ENCODE measurements at regions not wholly inside any gene's neighbourhood (a gene's known extent, or its start where the extent isn't known, plus 50 kb on each side); places are given as distances from the start of the nearest gene placed in this dataset.

GRCh38 chr15:62950462-62950931 is 92.0 kb upstream of the TPM1 start:
- H3K9ac ChIP-seq (ENCODE audit: low read depth, low read length, poor library complexity) = no peak overlapping the region
- DNase-seq (ENCODE audit: low spot score) = no peak
- H3K9me3 ChIP-seq (replicated peaks in 1 of 2; ENCODE audit: control insufficient read depth in 2 of 2, insufficient read depth in 1 of 2, low read depth in 1 of 2, low read length in 2 of 2) = no peaks in the 10 kb centered on the region
- H2AFZ ChIP-seq (ENCODE audit: low read length) = no peak overlapping the region
- no peak overlapping the region for H4K8ac ChIP-seq (ENCODE audit: low read depth, low read length)
- H3K36me3 ChIP-seq (replicated peaks in 1 of 2; ENCODE audit: control insufficient read depth in 2 of 2, insufficient read depth in 2 of 2, low read length in 2 of 2) = no peaks in the 10 kb centered on the region
- no peak overlapping the region for H3K14ac ChIP-seq (ENCODE audit: low read length)
- no peak overlapping the region for H3K23ac ChIP-seq (ENCODE audit: low read depth, low read length, poor library complexity)
- peaks cover 0 to 37% (median 0%) of the 10 kb centered on the region in 3 experiments for H3K27me3 ChIP-seq (ENCODE audit: control insufficient read depth in 3 of 3, insufficient read depth in 3 of 3, low read depth in 1 of 3, low read length in 3 of 3)
- H3K4me2 ChIP-seq (ENCODE audit: insufficient read depth, low read length, poor library complexity, severe bottlenecking) = no peak overlapping the region
- no peaks in the 10 kb centered on the region for H3K79me1 ChIP-seq (ENCODE audit: low read depth, low read length)
- no CpG with 5 or more reads among the region's 5 CpGs for WGBS, 2 donors (ENCODE audit: extremely low coverage in 2 of 2, insufficient read length in 2 of 2, insufficient replicate concordance in 1 of 2)
- H3K4me1 ChIP-seq (ENCODE audit: control insufficient read depth in 2 of 2, insufficient read depth in 1 of 2, low read depth in 1 of 2, low read length in 2 of 2) = no peaks in the 10 kb centered on the region
- no peak overlapping the region for H3K27ac ChIP-seq (replicated peaks; ENCODE audit: low read length)
- H2BK15ac ChIP-seq (ENCODE audit: low read length) = no peak overlapping the region
- no peak overlapping the region for H3K4ac ChIP-seq (ENCODE audit: low read length)
- peak overlapping the region; percentile 9 for H2AK5ac ChIP-seq (ENCODE audit: low read depth, low read length)
- no peak overlapping the region for H3K4me3 ChIP-seq (ENCODE audit: low read length in 2 of 2)
- H2BK12ac ChIP-seq (ENCODE audit: low read length) = no peak overlapping the region
- H3K18ac ChIP-seq (ENCODE audit: low read length) = no peak overlapping the region
- H4K91ac ChIP-seq (ENCODE audit: low read depth, low read length, poor library complexity) = no peak overlapping the region
- H2BK120ac ChIP-seq (ENCODE audit: low read depth, low read length) = no peak overlapping the region
- no peak overlapping the region for H2BK5ac ChIP-seq (ENCODE audit: low read length)

- Histone ChIP-seq H2AK5ac (ENCODE audit: low read depth, low read length) (no peak overlapping the region), H3K4ac (ENCODE audit: low read length) (no peak overlapping the region), H4K91ac (ENCODE audit: low read depth, low read length, poor library complexity) (no peak overlapping the region), H3K18ac (ENCODE audit: low read length) (no peak overlapping the region), H3K4me1 (ENCODE audit: control insufficient read depth in 2 of 2, insufficient read depth in 1 of 2, low read depth in 1 of 2, low read length in 2 of 2) (no peaks in the 10 kb centered on the region), H3K9ac (ENCODE audit: low read depth, low read length, poor library complexity) (no peak overlapping the region), H3K27ac (replicated peaks; ENCODE audit: low read length) (no peak overlapping the region), H3K79me1 (ENCODE audit: low read depth, low read length) (no peaks in the 10 kb centered on the region), H3K14ac (ENCODE audit: low read length) (no peak overlapping the region), H2BK120ac (ENCODE audit: low read depth, low read length) (no peak overlapping the region), H3K4me3 (ENCODE audit: low read length in 2 of 2) (no peak overlapping the region), H3K23ac (ENCODE audit: low read depth, low read length, poor library complexity) (no peak overlapping the region), H2BK12ac (ENCODE audit: low read length) (no peak overlapping the region), H2BK15ac (ENCODE audit: low read length) (no peak overlapping the region), H3K27me3 (ENCODE audit: control insufficient read depth in 3 of 3, insufficient read depth in 3 of 3, low read depth in 1 of 3, low read length in 3 of 3) (peaks cover 0 to 37% (median 0%) of the 10 kb centered on the region in 3 experiments), H4K8ac (ENCODE audit: low read depth, low read length) (no peak overlapping the region), H3K36me3 (replicated peaks in 1 of 2; ENCODE audit: control insufficient read depth in 2 of 2, insufficient read depth in 2 of 2, low read length in 2 of 2) (no peaks in the 10 kb centered on the region), H3K9me3 (replicated peaks in 1 of 2; ENCODE audit: control insufficient read depth in 2 of 2, insufficient read depth in 1 of 2, low read depth in 1 of 2, low read length in 2 of 2) (no peaks in the 10 kb centered on the region), H2AFZ (ENCODE audit: low read length) (no peak overlapping the region), H3K4me2 (ENCODE audit: insufficient read depth, low read length, poor library complexity, severe bottlenecking) (no peak overlapping the region), H2BK5ac (ENCODE audit: low read length) (no peak overlapping the region)
- no CpG with 5 or more reads among the region's 5 CpGs for whole genome bisulfite sequencing, 2 donors (ENCODE audit: extremely low coverage in 2 of 2, insufficient read length in 2 of 2, insufficient replicate concordance in 1 of 2)
- DNase-seq (ENCODE audit: low spot score) = no peak
Observed at GRCh38 chr15:62951481-62951880, 91.1 kb upstream of the TPM1 start.

- Histone ChIP-seq H3K79me1 (ENCODE audit: low read depth, low read length) (no peaks in the 10 kb centered on the region), H3K4ac (ENCODE audit: low read length) (no peak overlapping the region), H3K23ac (ENCODE audit: low read depth, low read length, poor library complexity) (no peak overlapping the region), H2BK120ac (ENCODE audit: low read depth, low read length) (no peak overlapping the region), H4K8ac (ENCODE audit: low read depth, low read length) (no peak overlapping the region), H2BK5ac (ENCODE audit: low read length) (no peak overlapping the region), H3K27ac (replicated peaks; ENCODE audit: low read length) (no peak overlapping the region), H3K4me1 (ENCODE audit: control insufficient read depth in 2 of 2, insufficient read depth in 1 of 2, low read depth in 1 of 2, low read length in 2 of 2) (no peaks in the 10 kb centered on the region), H3K9ac (ENCODE audit: low read depth, low read length, poor library complexity) (no peak overlapping the region), H4K91ac (ENCODE audit: low read depth, low read length, poor library complexity) (no peak overlapping the region), H3K18ac (ENCODE audit: low read length) (peak overlapping the region; percentile 48), H2AFZ (ENCODE audit: low read length) (no peak overlapping the region), H3K4me3 (ENCODE audit: low read length in 2 of 2) (no peak overlapping the region), H3K9me3 (replicated peaks in 1 of 2; ENCODE audit: control insufficient read depth in 2 of 2, insufficient read depth in 1 of 2, low read depth in 1 of 2, low read length in 2 of 2) (no peaks in the 10 kb centered on the region), H3K14ac (ENCODE audit: low read length) (no peak overlapping the region), H2AK5ac (ENCODE audit: low read depth, low read length) (no peak overlapping the region), H2BK12ac (ENCODE audit: low read length) (no peak overlapping the region), H3K27me3 (ENCODE audit: control insufficient read depth in 3 of 3, insufficient read depth in 3 of 3, low read depth in 1 of 3, low read length in 3 of 3) (peaks cover 0 to 34% (median 0%) of the 10 kb centered on the region in 3 experiments), H3K4me2 (ENCODE audit: insufficient read depth, low read length, poor library complexity, severe bottlenecking) (no peak overlapping the region), H3K36me3 (replicated peaks in 1 of 2; ENCODE audit: control insufficient read depth in 2 of 2, insufficient read depth in 2 of 2, low read length in 2 of 2) (no peaks in the 10 kb centered on the region), H2BK15ac (ENCODE audit: low read length) (no peak overlapping the region)
- no peak for DNase-seq (ENCODE audit: low spot score)
- no CpG with 5 or more reads among the region's 29 CpGs for WGBS, 2 donors (ENCODE audit: extremely low coverage in 2 of 2, insufficient read length in 2 of 2, insufficient replicate concordance in 1 of 2)
Observed at GRCh38 chr15:62953021-62953420, 89.5 kb upstream of the TPM1 start.

GRCh38 chr15:62953496-62954045 is 89.0 kb upstream of the TPM1 start:
- H3K4me3 ChIP-seq (ENCODE audit: low read length in 2 of 2) = no peak overlapping the region
- H3K18ac ChIP-seq (ENCODE audit: low read length) = peak overlapping the region; percentile 2
- no peak overlapping the region for H3K14ac ChIP-seq (ENCODE audit: low read length)
- H2BK15ac ChIP-seq (ENCODE audit: low read length) = no peak overlapping the region
- H2BK12ac ChIP-seq (ENCODE audit: low read length) = no peak overlapping the region
- H3K4me1 ChIP-seq (ENCODE audit: control insufficient read depth in 2 of 2, insufficient read depth in 1 of 2, low read depth in 1 of 2, low read length in 2 of 2) = no peaks in the 10 kb centered on the region
- no peak overlapping the region for H3K27ac ChIP-seq (replicated peaks; ENCODE audit: low read length)
- WGBS, 2 donors (ENCODE audit: extremely low coverage in 2 of 2, insufficient read length in 2 of 2, insufficient replicate concordance in 1 of 2) = no CpG with 5 or more reads among the region's 24 CpGs
- no peak overlapping the region for H4K8ac ChIP-seq (ENCODE audit: low read depth, low read length)
- peaks cover 0 to 33% (median 0%) of the 10 kb centered on the region in 3 experiments for H3K27me3 ChIP-seq (ENCODE audit: control insufficient read depth in 3 of 3, insufficient read depth in 3 of 3, low read depth in 1 of 3, low read length in 3 of 3)
- no peak overlapping the region for H2AFZ ChIP-seq (ENCODE audit: low read length)
- H3K4ac ChIP-seq (ENCODE audit: low read length) = no peak overlapping the region
- H3K23ac ChIP-seq (ENCODE audit: low read depth, low read length, poor library complexity) = peak overlapping the region; percentile 40
- H3K4me2 ChIP-seq (ENCODE audit: insufficient read depth, low read length, poor library complexity, severe bottlenecking) = no peak overlapping the region
- no peak overlapping the region for H4K91ac ChIP-seq (ENCODE audit: low read depth, low read length, poor library complexity)
- no peak for DNase-seq (ENCODE audit: low spot score)
- no peaks in the 10 kb centered on the region for H3K9me3 ChIP-seq (replicated peaks in 1 of 2; ENCODE audit: control insufficient read depth in 2 of 2, insufficient read depth in 1 of 2, low read depth in 1 of 2, low read length in 2 of 2)
- H3K36me3 ChIP-seq (replicated peaks in 1 of 2; ENCODE audit: control insufficient read depth in 2 of 2, insufficient read depth in 2 of 2, low read length in 2 of 2) = no peaks in the 10 kb centered on the region
- H3K9ac ChIP-seq (ENCODE audit: low read depth, low read length, poor library complexity) = peak overlapping the region; percentile 1
- no peak overlapping the region for H2BK5ac ChIP-seq (ENCODE audit: low read length)
- H3K79me1 ChIP-seq (ENCODE audit: low read depth, low read length) = no peaks in the 10 kb centered on the region
- H2BK120ac ChIP-seq (ENCODE audit: low read depth, low read length) = no peak overlapping the region
- no peak overlapping the region for H2AK5ac ChIP-seq (ENCODE audit: low read depth, low read length)
